HG03108 (cell line): ENCODE measurements at regions not wholly inside any gene's neighbourhood (a gene's known extent, or its start where the extent isn't known, plus 50 kb on each side); places are given as distances from the start of the nearest gene placed in this dataset.

Experiments
- ATAC-seq: cut with Tn5 transposase; IDR thresholded peaks from one replicate; pipeline ENCODE4 v1.9.1; 2021; ENCODE audit warnings: moderate library complexity; ENCODE audit not compliant: unreplicated experiment

DNA sequence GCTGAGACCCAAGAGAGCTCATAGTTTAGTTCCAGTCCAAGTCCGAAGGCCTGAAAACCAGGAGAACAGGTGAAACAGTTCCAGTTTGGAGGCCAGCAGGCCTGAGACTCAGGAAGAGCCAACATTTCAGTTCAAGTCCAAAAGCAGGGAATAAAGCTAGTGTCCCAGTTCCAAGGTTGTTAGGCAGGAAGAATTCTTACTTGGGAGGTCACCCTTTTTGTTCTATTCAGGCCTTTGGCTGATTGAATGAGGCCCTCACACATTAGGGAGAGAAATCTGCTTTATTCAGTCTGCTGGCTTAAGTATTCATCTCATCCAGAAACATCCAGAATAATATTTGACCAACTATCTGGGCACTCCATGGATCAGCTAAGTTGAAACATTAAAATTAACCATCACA, 294.6 kb downstream of the PCNX1 start:
- ATAC-seq, result no peak

DNA sequence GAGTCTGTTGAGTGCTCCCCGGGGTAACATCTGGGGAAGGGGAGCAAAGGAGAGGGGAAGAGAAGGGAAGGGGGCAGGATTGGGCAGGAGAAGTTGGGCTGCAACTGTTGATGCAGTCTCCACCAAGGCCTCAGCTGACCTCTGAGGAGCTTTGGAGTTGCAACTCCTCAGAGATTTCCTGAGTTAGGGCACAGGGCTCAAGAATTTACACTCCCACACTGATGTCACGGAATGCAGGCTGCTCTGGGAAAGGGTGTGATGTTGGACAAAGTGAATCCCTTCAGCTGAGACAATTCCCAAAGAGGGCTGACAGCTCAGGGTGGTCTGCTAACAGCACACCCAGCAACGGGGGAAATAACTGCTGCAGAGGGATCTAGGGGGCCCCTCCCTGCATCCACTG, 295.6 kb downstream of the PCNX1 start:
- no peak for ATAC-seq

- ATAC-seq, result no peak
Measured at GRCh38 chr14:71203306-71203705, 296.0 kb downstream of the PCNX1 start.

DNA sequence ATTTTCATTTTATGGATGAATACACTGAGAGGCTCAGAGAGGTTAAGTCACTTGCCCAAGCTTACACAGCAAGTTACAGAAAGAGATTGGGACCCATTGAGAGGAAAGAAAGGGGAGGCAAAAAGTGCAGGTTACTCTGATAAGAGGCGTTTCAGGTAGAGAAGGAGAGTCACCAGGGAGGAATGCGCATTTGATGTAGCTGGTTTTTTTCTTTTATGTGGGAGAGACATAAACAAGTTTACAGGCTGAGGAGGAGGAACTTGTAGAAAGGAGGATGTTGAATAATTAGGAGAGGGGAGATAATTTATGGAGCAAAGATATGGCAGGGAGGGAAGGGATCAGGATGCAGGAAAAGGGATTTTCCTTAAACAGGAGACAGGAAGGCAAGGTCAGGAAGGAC, 297.0 kb downstream of the PCNX1 start:
- no peak for ATAC-seq

DNA sequence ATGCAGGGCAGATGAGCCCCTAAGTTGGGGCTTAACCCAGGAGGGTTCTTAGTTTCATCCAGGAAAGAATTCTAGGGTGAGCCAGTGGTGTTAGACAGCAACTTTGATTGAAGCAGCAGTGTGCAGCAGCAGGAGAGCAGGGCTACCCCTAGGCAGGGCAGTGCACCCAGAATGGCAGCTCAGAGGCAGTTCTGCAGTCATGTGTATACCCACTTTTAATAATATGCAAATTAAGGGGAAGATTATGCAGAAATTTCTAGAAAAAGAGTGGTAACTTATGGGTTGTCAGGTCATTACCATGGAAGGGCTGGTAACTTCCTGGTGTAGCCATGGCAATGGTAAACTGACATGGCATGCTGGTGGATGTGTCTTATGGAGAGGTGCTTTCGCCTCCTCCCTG, 297.5 kb downstream of the PCNX1 start:
- no peak for ATAC-seq

DNA sequence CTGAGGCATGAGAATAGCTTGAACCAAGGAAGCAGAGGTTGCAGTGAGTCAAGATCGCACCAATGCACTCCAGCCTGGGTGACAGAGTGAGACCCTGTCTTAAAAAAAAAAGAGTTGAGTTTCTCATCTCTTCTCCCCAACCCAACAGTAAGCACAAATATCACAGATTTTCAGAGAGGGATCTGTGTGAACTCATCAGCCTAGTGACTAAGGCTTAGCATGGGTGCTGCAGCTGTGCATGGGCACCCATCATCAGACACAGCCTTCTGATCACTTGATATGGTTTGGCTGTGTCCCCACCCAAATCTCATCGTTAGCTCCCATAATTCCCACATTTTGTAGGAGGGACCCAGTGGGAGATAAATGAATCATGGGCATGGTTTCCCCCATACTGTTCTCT, 298.9 kb downstream of the PCNX1 start:
- no peak for ATAC-seq

DNA sequence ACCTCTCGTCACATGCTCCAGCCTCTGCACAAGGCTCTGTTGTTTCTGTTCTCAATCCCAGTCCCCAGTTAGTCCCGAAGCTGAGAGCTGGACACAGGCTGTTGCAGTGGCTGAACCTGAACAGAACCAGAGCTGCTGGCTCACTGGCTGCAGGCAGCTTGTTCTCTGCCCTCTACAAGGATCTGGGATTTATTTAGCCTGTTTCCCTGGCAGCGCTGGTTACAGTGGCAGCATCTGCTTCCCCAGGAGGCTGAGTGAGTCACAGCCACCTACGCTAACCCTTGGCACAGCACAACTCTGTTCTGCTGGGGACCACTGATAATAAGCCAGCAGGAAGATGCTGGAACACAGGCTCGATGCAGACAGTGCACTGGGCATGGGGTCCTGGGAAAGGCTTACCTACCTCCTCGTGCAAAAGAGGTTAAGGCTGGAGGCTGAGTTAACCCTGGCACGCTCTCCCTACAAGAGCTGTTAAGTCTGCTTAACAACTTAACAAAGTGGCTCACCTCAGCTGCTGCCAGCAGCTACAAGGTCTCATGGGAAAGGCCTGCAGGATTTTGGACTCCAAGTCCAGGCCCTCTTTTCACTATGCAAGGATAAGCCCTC, 299.6 kb downstream of the PCNX1 start:
- no peak for ATAC-seq

DNA sequence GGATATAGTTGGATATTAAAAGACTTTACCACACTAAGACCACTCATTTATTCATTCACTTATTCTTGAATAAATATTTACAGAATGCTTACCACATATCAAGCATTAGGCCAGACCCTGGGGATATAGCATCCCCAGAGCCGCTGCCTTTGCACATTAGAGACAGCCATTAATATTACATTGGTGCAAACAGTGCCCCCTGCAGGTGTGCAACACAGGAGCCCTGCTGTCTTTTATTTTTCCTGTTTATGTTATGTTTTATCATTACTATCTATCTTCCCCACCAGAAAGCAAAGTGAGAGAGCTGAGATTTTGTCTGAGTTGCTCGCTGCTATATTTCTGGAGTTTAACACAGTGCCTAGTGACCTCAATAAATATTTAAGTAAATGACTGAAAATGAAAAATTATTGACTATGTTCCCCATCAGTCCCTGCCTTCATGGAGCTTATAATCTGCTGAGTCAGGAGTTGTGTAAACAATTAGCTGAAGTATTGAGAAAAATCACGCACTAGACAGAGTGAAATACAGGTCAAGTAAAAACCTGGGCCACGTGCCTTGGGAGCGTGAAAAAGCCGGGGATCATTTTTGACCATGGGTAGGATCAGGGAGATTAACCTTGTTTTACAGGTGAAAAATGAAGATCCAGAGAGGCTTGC, 301.6 kb downstream of the PCNX1 start:
- ATAC-seq, result no peak

GRCh38 chr14:71209888-71210287, 302.6 kb downstream of the PCNX1 start:
- no peak for ATAC-seq

- no peak for ATAC-seq
Measured at GRCh38 chr14:71212093-71212492, 304.8 kb downstream of the PCNX1 start.

DNA sequence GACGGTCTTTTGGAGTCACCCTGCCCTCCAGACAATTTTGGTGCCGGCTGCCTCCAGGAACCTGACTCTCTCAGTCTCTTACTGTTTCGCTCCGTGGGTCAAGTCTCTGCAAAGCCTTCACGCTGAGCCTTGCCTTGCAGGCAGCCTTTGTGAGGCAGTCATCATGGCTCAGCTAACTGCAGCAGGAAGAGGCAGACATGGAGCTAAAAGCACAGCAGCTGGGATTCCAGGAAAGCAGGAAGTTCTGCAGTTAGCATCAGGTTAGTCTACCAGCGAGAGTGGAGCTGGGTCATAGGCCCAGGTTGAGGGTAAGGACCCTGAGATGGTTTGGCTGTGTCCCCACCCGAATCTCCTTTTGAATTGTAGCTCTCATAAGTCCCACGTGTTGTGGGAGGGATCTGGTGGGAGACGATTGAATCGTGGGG, 305.4 kb downstream of the PCNX1 start:
- ATAC-seq, result no peak

GRCh38 chr14:71214241-71214640, 307.0 kb downstream of the PCNX1 start:
- ATAC-seq, result no peak

DNA sequence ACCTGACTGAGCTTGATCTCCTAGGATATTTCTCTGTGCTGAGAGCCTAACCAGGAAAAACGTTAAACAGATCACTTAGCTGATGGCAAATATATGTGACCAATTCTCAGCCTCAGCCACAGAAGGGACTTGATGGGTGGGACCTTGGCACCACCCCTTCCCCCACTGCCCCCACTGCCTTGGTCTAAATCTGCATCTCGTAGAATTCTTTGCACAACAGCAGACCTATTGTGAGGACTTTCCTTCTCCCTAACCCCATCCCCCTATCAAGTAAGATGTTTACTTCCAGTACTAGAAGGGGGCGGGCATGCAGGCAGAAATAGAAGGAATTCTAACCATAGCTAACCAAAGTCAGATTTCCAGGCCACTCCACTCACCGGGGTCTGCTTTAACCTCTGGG, 313.2 kb downstream of the PCNX1 start:
- ATAC-seq, result no peak

DNA sequence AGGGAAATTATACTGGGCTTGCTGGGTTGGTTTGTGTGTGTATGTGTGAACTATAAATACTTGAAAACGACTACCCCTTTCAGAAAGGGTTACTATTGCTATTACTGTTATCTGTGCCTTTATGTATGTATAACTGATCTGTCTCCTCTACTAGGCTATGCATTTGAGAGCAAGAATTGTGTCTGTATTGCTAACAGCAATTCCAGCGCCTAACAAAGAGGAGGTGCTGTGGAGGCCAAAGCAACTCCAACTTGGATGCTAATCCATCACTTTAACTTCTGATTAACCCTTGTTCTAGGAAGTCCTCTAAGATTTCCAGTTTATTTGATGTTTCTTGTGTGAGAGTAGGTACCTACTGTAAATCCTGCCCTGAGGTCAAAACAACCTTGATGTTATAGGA, 313.9 kb downstream of the PCNX1 start:
- no peak for ATAC-seq

DNA sequence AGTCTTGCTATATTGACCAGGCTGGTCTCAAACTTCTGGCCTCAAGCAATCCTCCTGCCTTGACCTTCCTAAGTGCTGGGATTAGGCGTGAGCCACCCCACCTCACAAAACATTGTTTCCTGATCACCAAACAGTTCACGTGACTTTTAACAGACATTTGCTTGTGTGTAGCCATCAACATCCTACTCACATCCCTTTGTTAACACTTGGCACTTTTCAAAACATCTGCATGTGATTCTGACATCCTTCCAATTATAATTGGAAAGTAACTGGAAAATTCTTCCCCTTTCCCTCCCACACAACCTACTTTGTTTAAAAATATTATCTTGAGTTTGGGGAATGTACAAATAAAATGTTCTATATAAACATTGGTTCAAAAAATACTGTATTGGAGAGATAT, 317.9 kb downstream of the PCNX1 start:
- no peak for ATAC-seq

DNA sequence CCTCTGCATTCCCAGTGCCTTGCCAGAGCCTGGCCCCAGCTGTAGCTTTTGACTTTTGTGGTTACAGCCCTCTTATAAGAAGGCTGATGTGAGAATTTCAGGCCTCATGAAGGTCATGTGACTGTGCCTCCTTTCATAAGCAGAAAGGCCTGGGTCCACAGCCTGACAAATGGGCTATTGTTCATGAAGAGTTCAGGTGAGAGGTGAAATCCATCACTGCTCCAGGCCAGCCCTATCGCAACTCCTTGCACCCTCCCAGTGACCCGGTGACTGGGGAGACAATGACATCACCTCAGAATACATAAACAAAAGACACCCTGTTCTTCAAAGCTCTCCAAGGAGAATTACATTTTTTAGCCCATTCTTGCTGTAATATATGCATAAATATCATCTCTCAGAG, 321.5 kb downstream of the PCNX1 start:
- ATAC-seq, result no peak

DNA sequence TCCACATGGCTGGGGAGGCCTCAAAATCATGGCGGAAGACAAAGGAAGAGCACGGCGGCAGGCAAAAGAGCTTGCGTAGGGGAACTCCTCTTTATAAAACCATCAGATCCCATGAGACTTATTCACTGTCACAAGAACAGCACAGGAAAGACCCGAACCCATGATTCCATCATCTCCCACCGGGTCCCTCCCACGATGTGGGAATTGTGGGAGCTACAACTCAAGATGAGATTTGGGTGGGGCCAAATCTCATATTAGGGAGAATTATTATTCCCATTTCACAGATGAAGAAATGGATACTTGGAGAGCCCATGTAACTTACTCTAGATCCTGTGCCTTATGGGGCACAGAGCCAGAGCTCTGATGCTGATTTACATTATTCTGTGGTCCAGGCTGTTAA, 322.6 kb downstream of the PCNX1 start:
- no peak for ATAC-seq

GRCh38 chr14:71230897-71231296, 323.6 kb downstream of the PCNX1 start:
- no peak for ATAC-seq

GRCh38 chr14:71231521-71232393, 324.5 kb downstream of the PCNX1 start:
- ATAC-seq, result no peak

DNA sequence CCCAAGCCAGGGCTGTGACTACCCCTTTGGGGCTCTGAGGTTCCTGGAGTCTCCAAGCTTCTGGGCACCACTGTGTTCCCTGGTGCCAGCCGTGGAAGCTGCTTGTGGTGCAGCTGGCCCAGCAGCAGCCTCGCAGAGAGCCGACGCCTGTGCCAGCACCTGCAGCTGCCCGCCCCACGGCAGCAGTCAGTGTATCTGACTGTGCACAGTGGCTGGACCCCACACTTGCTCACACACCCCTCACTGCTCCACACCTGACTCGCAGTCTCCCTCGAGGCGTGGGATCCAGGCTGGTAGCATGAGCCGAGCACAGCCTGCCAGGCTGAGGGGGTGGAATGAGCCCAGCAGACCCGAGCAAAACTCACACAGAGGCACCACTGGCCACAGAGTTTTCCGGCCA, 325.2 kb downstream of the PCNX1 start:
- no peak for ATAC-seq

DNA sequence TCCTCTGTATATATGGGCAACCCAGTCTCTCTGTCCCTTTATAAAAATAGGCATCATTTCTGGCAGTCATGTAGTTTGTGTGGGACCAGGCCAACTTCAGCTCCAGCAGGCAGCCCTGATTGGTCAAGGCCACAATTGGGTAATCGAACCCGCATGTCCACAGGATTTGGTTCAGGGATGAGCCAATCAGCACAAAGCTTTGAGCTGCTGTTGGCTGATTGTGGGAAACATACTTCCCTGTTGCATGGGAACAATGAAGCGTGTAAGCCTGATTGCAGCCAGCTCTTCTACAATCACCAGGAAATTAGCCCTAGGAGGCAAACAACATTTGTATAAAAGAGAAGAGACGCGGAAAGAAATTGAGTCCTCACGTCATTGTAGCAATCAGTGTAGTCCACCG, 328.6 kb downstream of the PCNX1 start:
- no peak for ATAC-seq

DNA sequence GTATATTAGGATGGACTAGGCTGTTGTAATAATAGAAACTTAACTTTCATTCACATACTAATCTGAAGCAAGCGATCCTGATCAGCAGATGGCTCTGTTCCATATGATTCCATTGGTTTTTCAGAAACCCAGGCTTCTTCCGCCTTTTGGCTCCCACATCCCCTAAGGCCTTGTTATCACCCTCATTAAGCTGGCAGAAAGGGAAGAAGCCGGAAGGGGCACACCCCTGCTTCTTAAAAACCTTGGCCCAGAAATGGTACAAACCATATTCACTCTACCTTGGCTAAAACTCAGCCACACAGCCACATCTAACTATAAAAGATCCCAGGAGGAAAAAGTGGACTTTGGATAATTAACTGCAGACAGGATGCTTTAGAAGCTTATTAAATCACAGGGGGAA, 329.2 kb downstream of the PCNX1 start:
- no peak for ATAC-seq
